ENCODE measurements at regions not wholly inside any gene's neighbourhood (a gene's known extent, or its start where the extent isn't known, plus 50 kb on each side); places are given as distances from the start of the nearest gene placed in this dataset.

DNA sequence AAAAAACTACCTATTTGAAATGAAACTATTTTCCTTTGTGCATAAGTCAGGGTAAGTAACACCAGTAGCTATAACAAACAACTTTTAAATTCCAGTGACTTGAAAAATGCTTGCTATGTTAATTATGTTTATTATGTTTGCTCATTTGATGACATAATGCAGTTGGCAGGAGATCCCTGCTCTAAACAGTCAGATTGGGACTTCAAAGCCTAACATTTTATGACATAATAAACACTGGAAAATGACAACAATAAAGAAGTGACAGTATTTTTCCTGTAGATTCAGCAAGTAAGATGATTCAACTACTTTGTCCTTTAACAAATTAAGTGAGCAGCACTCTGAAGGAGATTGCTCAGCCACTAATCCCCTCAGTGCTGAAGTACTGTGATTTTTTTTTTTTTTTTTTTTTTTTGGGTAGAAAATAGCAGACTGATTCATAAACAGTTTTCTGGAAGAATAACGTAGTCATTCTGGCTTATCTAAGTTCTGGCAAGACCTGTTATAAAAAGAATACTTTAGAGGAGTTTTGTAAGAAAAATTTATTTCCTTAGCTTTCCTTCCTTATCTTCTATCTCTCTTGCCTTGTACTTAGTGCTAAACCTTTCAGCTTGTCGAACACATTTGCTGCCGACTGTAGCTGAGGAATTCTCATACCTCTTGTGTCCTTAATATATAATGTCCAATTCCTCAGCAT is 207.2 kb downstream of the PTGER3 start:
- no peak overlapping the region for H3K27ac ChIP-seq
- peaks cover 0 to 6% (median 0%) of the 10 kb centered on the region in 11 experiments; a peak in 3 of 22 replicates for H3K9me3 ChIP-seq (replicated peaks in 1 of 11)
- no peak overlapping the region for H3K4me3 ChIP-seq
- no peaks in the 10 kb centered on the region for H3K4me1 ChIP-seq
- TF ChIP-seq Cebpa-rat (IDR thresholded peaks at IDR 0.05) = no peak
- no peaks in the 10 kb centered on the region for H4K20me1 ChIP-seq
- H3K36me3 ChIP-seq = no peaks in the 10 kb centered on the region
- no peak overlapping the region for H3K9ac ChIP-seq
- no peak overlapping the region for H3K4me2 ChIP-seq
- no peaks in the 10 kb centered on the region for H3K27me3 ChIP-seq

DNA sequence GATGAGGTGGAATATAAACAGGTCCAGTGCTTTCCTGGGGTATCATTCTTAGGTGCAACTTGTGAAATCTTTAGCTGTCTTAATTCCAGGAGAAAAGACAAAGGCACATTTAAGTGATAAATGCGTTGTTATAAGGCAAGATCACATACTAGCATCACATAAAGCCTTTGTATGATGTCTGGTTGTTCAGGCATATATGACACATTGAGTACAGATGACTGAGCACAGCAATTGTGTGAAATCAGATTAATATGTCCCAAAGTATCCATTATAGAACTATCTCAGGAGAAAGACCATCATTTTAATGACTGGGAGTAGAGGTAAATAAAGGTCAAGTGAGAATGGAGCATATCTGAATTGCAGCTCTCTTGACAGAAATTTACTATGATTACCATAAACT is 205.1 kb downstream of the PTGER3 start:
- Histone ChIP-seq H3K4me1 (no peaks in the 10 kb centered on the region), H3K4me2 (no peak overlapping the region), H3K27ac (no peak overlapping the region), H3K36me3 (no peaks in the 10 kb centered on the region), H3K27me3 (no peaks in the 10 kb centered on the region), H3K9me3 (replicated peaks in 1 of 11) (peaks cover 0 to 6% (median 0%) of the 10 kb centered on the region in 11 experiments; a peak in 3 of 22 replicates), H3K9ac (no peak overlapping the region), H4K20me1 (no peaks in the 10 kb centered on the region), H3K4me3 (no peak overlapping the region)
- no peak for TF ChIP-seq Cebpa-rat (IDR thresholded peaks at IDR 0.05)

DNA sequence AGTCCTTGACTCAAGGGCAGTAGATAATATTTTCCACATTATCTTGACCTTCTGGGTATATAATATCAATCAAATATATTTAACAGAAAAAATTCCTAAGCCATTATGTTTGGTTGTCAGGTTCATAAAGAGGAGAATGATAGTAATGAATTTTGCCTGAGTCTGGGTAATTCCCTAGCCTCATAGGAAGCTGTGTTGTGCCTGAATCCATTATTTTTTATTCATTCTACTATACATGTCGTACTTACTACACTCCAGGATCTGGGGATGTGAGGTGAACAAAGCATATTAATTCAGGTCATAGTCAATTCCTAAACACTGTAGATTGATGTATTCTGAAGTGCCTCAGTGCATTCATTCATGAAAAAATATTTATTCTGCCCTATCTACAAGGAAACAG is 204.2 kb downstream of the PTGER3 start:
- Histone ChIP-seq H4K20me1 (no peaks in the 10 kb centered on the region), H3K9ac (no peak overlapping the region), H3K9me3 (replicated peaks in 1 of 11) (peaks cover 0 to 6% (median 0%) of the 10 kb centered on the region in 11 experiments; a peak in 3 of 22 replicates), H3K27me3 (no peaks in the 10 kb centered on the region), H3K27ac (no peak overlapping the region), H3K36me3 (no peaks in the 10 kb centered on the region), H3K4me3 (no peak overlapping the region), H3K4me2 (no peak overlapping the region), H3K4me1 (no peaks in the 10 kb centered on the region)
- no peak for TF ChIP-seq Cebpa-rat (IDR thresholded peaks at IDR 0.05)

DNA sequence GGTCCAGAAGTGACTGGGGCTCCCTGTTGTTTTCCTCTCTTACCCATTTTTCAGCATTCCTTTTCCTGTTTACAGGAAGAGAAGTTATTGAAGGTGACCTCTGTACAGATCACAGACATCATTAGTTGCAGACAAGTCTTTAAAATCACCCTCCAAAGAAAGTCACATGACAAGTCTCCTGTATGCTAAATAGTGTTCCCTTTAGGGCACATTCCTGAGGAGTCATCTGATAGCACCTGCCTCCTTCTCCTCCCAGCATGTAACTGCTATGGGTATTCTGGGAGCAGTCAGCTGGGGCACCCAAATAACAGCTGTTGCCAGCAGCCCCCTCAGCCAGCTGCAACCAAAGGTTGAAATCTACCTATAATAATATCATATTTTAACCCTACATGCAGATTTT is 200.6 kb downstream of the PTGER3 start:
- no peaks in the 10 kb centered on the region for H3K27me3 ChIP-seq
- peaks cover 0 to 10% (median 0%) of the 10 kb centered on the region in 11 experiments; a peak in 5 of 22 replicates for H3K9me3 ChIP-seq (replicated peaks in 1 of 11)
- TF ChIP-seq Cebpa-rat (IDR thresholded peaks at IDR 0.05) = no peak
- no peak overlapping the region for H3K4me3 ChIP-seq
- no peaks in the 10 kb centered on the region for H3K4me1 ChIP-seq
- H4K20me1 ChIP-seq = no peaks in the 10 kb centered on the region
- no peaks in the 10 kb centered on the region for H3K36me3 ChIP-seq
- no peak overlapping the region for H3K4me2 ChIP-seq
- no peak overlapping the region for H3K9ac ChIP-seq
- H3K27ac ChIP-seq = no peak overlapping the region

DNA sequence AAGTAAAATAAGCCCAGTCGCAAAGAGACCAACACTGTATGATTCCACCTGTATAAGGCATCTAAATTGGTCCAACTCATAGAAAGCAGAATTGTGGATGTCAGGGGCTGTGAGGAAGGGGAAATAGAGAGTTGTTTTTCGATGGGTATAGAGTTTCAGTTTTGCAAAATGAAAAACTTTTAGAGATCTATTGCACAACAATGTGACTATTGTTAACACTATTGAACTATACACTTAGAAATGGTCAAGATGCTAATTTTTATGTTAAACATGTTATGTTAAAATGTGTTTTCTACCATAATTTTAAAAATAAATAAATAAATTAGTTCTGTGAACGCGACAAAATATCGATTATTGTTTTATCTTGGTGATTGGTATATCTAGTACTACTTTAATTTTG is 192.4 kb downstream of the PTGER3 start:
- H3K9me3 ChIP-seq (replicated peaks in 1 of 11) = peaks cover 0 to 8% (median 0%) of the 10 kb centered on the region in 11 experiments; a peak in 3 of 22 replicates
- H4K20me1 ChIP-seq = no peaks in the 10 kb centered on the region
- no peaks in the 10 kb centered on the region for H3K27me3 ChIP-seq
- H3K9ac ChIP-seq = no peak overlapping the region
- no peak overlapping the region for H3K4me3 ChIP-seq
- 0 out of 22 replicates have a peak overlapping the region, but pooled peaks of 1 of the 11 experiments have one; percentile 13 for H3K4me2 ChIP-seq
- no peaks in the 10 kb centered on the region for H3K36me3 ChIP-seq
- no peak overlapping the region for H3K27ac ChIP-seq
- H3K4me1 ChIP-seq = peaks cover 0 to 11% (median 0%) of the 10 kb centered on the region in 10 experiments; a peak in 1 of 20 replicates
- 0 out of 22 replicates have a peak, but pooled peaks of 1 of the 11 experiments have one; percentile 10 for TF ChIP-seq Cebpa-rat (IDR thresholded peaks at IDR 0.05)

DNA sequence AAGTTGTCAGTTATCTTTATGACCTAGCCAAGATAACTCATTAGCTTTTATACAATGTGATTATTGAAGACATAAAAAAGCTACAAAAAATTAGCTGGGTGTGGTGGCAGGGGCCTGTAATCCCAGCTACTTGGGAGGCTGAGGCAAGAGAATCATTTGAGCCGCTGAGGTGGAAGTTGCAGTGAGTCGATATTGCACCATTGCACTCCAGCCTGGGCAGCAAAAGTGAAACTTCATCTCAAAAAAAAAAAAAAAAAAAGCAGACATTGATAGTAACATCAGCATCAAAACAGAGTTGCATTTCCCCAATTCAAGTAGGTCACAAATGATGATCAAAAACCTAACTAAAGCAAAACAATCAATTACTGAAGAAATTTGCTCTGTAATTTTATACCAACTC is 191.4 kb downstream of the PTGER3 start:
- H3K9ac ChIP-seq = no peak overlapping the region
- no peak for TF ChIP-seq Cebpa-rat (IDR thresholded peaks at IDR 0.05)
- no peaks in the 10 kb centered on the region for H3K36me3 ChIP-seq

DNA sequence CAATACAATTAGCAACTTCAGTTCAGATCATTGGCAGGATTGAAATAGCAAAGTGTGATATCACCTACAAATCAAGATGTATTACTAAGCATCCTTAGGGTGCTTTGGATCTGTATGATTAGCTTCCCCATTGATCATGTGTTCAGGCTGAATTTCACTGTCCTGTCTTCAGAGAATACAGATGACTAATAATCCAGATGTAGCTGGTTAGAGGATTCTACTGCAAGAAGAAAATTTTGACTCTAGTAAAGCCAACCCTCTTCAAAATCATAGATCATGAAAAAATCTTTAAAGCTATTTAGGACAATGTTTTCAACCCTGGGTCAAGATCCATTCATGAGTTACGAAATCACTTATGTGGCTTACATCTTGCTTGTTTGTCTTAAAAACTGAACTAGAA is 184.4 kb downstream of the PTGER3 start:
- no peaks in the 10 kb centered on the region for H4K20me1 ChIP-seq
- no peak overlapping the region for H3K27ac ChIP-seq
- no peak overlapping the region for H3K4me2 ChIP-seq
- no peaks in the 10 kb centered on the region for H3K27me3 ChIP-seq
- no peak for TF ChIP-seq Cebpa-rat (IDR thresholded peaks at IDR 0.05)
- peaks cover 4 to 11% (median 7%) of the 10 kb centered on the region in 10 experiments; a peak in 14 of 20 replicates for H3K4me1 ChIP-seq
- no peak overlapping the region for H3K9ac ChIP-seq
- no peak overlapping the region for H3K4me3 ChIP-seq
- no peaks in the 10 kb centered on the region for H3K9me3 ChIP-seq (replicated peaks in 1 of 11)
- H3K36me3 ChIP-seq = no peaks in the 10 kb centered on the region

More for the DNA sequence above, 191.4 kb downstream of the PTGER3 start:
- H3K9me3 ChIP-seq (replicated peaks in 1 of 11) = peaks cover 0 to 8% (median 0%) of the 10 kb centered on the region in 11 experiments; a peak in 3 of 22 replicates
- no peak overlapping the region for H3K4me2 ChIP-seq
- H3K27me3 ChIP-seq = no peaks in the 10 kb centered on the region
- H3K4me3 ChIP-seq = no peak overlapping the region
- H3K4me1 ChIP-seq = peaks cover 0 to 11% (median 0%) of the 10 kb centered on the region in 10 experiments; a peak in 1 of 20 replicates
- no peaks in the 10 kb centered on the region for H4K20me1 ChIP-seq
- H3K27ac ChIP-seq = no peak overlapping the region

DNA sequence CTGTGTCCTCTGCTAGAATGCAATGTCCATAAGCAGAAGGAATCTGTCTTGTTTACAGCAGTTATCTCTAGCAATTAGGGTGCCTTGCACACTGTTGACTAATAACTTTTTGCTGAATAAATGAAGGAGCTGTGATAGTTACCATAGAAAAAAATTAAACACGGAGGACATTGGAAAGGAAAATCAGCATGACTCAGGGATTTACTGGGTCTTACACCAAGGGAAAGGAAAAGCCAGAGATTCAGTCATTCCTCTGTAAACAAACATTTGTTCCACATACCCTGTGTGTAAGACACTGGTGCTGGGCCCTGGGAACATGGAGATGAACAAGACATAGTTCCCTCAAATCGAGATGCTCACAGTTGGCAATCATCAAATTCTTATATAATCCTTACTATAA is 183.3 kb downstream of the PTGER3 start:
- Histone ChIP-seq H4K20me1 (no peaks in the 10 kb centered on the region), H3K4me2 (no peak overlapping the region), H3K36me3 (no peaks in the 10 kb centered on the region), H3K27ac (no peak overlapping the region), H3K9me3 (replicated peaks in 1 of 11) (no peaks in the 10 kb centered on the region), H3K4me3 (no peak overlapping the region), H3K4me1 (peaks cover 4 to 11% (median 7%) of the 10 kb centered on the region in 10 experiments; a peak in 14 of 20 replicates), H3K9ac (no peak overlapping the region), H3K27me3 (no peaks in the 10 kb centered on the region)
- TF ChIP-seq Cebpa-rat (IDR thresholded peaks at IDR 0.05) = no peak

DNA sequence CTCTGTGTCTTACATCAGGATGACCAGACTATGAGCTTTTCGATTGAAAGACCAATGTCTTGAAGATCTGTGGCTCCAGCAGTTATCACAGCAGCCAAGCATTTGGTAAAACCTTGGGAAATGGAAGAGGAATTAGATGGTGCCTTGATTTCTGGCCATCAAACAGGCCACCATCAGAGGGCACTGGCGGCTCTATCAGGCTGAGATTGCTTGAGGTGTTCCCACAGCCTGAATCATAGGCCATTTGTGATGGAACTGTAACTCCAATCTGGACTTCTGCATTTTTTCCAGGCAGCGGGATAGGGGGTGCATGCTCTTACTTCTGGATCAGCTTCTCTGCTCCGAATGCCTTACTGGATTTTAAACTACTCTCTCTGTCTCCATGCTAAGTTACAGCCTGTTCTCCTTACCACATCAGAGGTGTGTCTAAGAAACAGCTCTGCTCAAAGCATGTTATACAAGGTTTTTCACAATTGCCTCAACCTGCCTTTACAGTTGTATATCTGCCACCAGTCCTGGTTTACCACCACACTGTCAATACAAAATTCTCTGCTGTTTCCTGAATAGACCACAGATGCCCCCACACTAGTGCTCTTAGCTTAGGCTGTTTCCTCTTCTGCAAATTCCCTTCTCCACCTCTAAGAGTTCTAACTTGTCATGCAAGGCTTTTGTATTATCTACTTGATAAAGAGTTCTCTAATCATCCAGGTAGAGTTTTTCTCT is 180.9 kb downstream of the PTGER3 start:
- peaks cover 4 to 14% (median 8%) of the 10 kb centered on the region in 10 experiments; a peak in 14 of 20 replicates for H3K4me1 ChIP-seq
- no peaks in the 10 kb centered on the region for H3K36me3 ChIP-seq
- H3K4me3 ChIP-seq = no peak overlapping the region
- H3K9ac ChIP-seq = no peak overlapping the region
- no peak for TF ChIP-seq Cebpa-rat (IDR thresholded peaks at IDR 0.05)
- no peaks in the 10 kb centered on the region for H4K20me1 ChIP-seq
- H3K27me3 ChIP-seq = no peaks in the 10 kb centered on the region
- no peak overlapping the region for H3K27ac ChIP-seq
- H3K4me2 ChIP-seq = peak overlapping the region in 8 of 11 experiments; percentile 1 to 40 (median 25); a peak in 8 of 22 replicates
- H3K9me3 ChIP-seq (replicated peaks in 1 of 11) = no peaks in the 10 kb centered on the region

All from BLaER1 treated with 17β-estradiol and CSF1 and Interleukin-3, amounts not matched to agents 10 nM and 100 nM (cell line).